Loucy (cell line): ENCODE measurements at regions not wholly inside any gene's neighbourhood (a gene's known extent, or its start where the extent isn't known, plus 50 kb on each side); places are given as distances from the start of the nearest gene placed in this dataset.

Experiments used
- EZH2phosphoT487 ChIP-seq: fragments of 200-600 bp; IDR thresholded peaks from 2 replicates; pipeline ENCODE4 v1.6.1; 2018; ENCODE audit warnings: antibody characterized with exemption, mild to moderate bottlenecking, moderate library complexity, borderline replicate concordance
- TF ChIP-seq, protein P1 (sequence below): fragments of 200-600 bp; sonication (generic); conservative IDR thresholded peaks from 2 replicates; pipeline ENCODE4 v1.5.1; 2014; ENCODE audit warnings: mild to moderate bottlenecking, antibody characterized with exemption, low read length

DNA sequence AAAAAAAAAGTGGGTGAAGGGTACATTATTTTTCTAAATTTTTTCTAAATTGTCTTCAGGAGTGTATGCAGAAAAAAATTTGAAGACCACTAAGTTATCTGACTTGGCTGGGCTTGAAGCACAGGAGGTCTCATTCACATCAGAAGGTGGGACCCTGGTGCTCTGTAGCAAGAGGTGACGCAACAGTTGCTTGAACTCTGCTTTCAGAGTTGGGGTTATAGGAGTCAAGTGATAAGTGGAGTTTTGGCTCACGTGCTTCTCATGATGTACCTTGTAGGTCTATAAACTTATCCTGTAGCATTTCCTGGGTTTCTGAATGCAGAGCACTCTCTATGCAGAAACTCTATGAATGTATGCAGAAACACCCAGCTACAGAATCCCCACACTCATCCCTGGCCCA is 58.5 kb upstream of the FOXC1 start:
- TF ChIP-seq EZH2phosphoT487, result no peak
- TF ChIP-seq, protein P1, sequence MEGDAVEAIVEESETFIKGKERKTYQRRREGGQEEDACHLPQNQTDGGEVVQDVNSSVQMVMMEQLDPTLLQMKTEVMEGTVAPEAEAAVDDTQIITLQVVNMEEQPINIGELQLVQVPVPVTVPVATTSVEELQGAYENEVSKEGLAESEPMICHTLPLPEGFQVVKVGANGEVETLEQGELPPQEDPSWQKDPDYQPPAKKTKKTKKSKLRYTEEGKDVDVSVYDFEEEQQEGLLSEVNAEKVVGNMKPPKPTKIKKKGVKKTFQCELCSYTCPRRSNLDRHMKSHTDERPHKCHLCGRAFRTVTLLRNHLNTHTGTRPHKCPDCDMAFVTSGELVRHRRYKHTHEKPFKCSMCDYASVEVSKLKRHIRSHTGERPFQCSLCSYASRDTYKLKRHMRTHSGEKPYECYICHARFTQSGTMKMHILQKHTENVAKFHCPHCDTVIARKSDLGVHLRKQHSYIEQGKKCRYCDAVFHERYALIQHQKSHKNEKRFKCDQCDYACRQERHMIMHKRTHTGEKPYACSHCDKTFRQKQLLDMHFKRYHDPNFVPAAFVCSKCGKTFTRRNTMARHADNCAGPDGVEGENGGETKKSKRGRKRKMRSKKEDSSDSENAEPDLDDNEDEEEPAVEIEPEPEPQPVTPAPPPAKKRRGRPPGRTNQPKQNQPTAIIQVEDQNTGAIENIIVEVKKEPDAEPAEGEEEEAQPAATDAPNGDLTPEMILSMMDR, result no peak
